Muscle layer of duodenum (tissue), 2 donors: ENCODE measurements at regions not wholly inside any gene's neighbourhood (a gene's known extent, or its start where the extent isn't known, plus 50 kb on each side); places are given as distances from the start of the nearest gene placed in this dataset.

Experiments
- H3K27ac ChIP-seq: one replicate; pipeline ENCODE4 v1.7.0; 2013; ENCODE audit warnings: mild to moderate bottlenecking, low read length
- H3K27me3 ChIP-seq: one replicate; pipeline ENCODE4 v1.7.0; 2013; ENCODE audit warnings: low read depth, mild to moderate bottlenecking, control low read depth, low read length
- H3K36me3 ChIP-seq, 2 donors: one replicate each; pipeline ENCODE4 v1.7.0; 2013; ENCODE audit warnings: low read length in 2 of 2, control low read depth in 1 of 2, mild to moderate bottlenecking in 1 of 2; ENCODE audit not compliant: insufficient read depth in 2 of 2, control insufficient read depth in 1 of 2
- H3K4me1 ChIP-seq, 2 donors: one replicate each; pipeline ENCODE4 v1.7.0; 2013; ENCODE audit warnings: low read length in 2 of 2, mild to moderate bottlenecking in 2 of 2, control low read depth in 1 of 2, moderate library complexity in 1 of 2; ENCODE audit not compliant: insufficient read depth in 2 of 2, control insufficient read depth in 1 of 2
- H3K4me3 ChIP-seq, 2 donors: one replicate each; pipeline ENCODE4 v1.7.0; 2013; ENCODE audit warnings: low read length in 2 of 2, low read depth in 1 of 2, mild to moderate bottlenecking in 1 of 2
- H3K9me3 ChIP-seq, 2 donors: one replicate each; pipeline ENCODE4 v1.7.0; 2013; ENCODE audit warnings: low read length in 2 of 2, control low read depth in 1 of 2, mild to moderate bottlenecking in 1 of 2; ENCODE audit not compliant: control insufficient read depth in 1 of 2
- donor health status: healthy.

DNA sequence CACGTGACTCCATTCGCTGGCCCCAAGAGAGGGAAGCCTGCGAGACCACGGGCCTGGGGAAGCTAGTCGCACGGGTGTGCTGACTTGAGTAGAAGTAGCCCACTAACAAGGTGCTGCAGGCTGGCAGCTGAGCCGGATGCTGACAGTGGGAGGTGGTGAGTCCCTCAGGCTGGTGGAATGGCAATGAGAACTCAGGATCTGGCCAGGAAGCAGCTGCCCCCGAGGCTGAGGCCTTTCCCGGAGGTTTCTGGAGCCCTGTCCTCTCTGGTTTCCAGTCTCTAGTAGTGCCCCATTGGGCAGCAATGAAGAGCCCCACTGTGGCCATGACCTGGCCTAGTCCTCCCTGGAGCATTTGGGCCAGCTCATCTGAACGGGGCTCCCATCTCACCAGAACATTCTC lies 366.7 kb upstream of the IRX4 start:
- Histone ChIP-seq H3K9me3 (peaks cover 0 to 8% of the 10 kb centered on the region in 2 donors), H3K36me3 (no peaks in the 10 kb centered on the region), H3K4me1 (no peaks in the 10 kb centered on the region), H3K27me3 (no peaks in the 10 kb centered on the region), H3K27ac (no peak overlapping the region), H3K4me3 (no peak overlapping the region)

DNA sequence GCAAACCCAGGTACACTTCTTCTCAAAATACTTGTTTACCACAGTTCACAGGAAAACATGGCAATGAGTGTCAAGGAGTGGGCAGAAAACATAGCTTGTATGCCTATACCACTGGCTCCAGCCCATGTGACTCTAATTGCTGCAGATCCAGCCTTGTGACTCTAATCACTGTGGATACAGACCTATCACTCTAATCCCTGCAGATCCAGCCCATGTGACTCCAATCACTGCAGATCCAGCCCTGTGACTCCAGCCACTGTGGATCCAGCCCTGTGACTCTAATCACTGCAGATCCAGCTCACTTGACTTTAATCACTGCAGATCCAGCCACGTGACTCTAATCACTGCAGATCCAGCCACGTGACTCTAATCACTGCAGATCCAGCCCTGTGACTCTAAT lies 366.3 kb upstream of the IRX4 start:
- Histone ChIP-seq H3K9me3 (peaks cover 0 to 8% of the 10 kb centered on the region in 2 donors), H3K27ac (no peak overlapping the region), H3K27me3 (no peaks in the 10 kb centered on the region), H3K4me1 (no peaks in the 10 kb centered on the region), H3K4me3 (no peak overlapping the region), H3K36me3 (no peaks in the 10 kb centered on the region)

DNA sequence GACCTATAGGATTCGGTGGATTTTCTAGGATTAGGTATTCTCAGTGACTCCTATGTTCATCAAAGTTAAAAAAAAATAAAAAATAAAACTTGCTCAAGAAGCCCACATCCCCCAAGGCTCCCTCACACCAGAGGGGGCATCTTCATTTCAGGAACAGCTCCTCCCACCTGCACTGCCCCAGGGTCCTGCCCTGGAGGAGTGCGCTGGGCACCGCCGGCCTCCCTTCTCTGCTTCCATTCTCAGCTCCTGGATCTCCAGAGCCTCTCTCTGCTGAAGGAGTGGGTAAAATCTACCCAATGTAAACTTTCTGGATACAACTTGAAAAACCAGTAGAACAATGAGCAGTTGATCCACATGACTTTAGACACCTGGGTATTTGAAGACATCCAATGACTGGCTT lies 359.8 kb upstream of the IRX4 start:
- H3K4me3 ChIP-seq: no peak overlapping the region
- H3K27me3 ChIP-seq: no peaks in the 10 kb centered on the region
- no peaks in the 10 kb centered on the region for H3K4me1 ChIP-seq
- H3K27ac ChIP-seq: no peak overlapping the region
- peaks cover 0 to 6% of the 10 kb centered on the region in 2 donors for H3K9me3 ChIP-seq
- H3K36me3 ChIP-seq: no peaks in the 10 kb centered on the region

DNA sequence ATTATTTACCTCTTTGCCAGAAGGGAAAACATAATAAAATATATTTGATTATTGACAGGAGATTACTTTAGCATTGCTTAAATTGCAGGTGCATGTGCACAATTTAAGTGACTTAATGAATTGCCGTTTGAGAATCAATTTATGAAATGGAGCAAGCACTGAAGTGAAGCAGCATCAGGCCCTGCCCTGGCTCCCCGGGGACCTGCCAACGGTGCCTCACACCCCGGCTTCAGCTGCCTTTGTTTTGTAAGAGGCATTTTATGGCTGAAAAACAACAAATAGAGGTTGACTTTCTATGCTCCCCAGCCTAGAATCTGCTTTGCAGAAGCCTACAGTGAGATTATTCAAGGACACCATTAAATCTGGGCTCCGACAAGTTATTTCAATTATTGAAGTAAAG lies 359.1 kb upstream of the IRX4 start:
- Histone ChIP-seq H3K27me3 (no peaks in the 10 kb centered on the region), H3K36me3 (no peaks in the 10 kb centered on the region), H3K27ac (no peak overlapping the region), H3K4me1 (no peaks in the 10 kb centered on the region), H3K9me3 (peaks cover 0 to 9% of the 10 kb centered on the region in 2 donors), H3K4me3 (no peak overlapping the region)

DNA sequence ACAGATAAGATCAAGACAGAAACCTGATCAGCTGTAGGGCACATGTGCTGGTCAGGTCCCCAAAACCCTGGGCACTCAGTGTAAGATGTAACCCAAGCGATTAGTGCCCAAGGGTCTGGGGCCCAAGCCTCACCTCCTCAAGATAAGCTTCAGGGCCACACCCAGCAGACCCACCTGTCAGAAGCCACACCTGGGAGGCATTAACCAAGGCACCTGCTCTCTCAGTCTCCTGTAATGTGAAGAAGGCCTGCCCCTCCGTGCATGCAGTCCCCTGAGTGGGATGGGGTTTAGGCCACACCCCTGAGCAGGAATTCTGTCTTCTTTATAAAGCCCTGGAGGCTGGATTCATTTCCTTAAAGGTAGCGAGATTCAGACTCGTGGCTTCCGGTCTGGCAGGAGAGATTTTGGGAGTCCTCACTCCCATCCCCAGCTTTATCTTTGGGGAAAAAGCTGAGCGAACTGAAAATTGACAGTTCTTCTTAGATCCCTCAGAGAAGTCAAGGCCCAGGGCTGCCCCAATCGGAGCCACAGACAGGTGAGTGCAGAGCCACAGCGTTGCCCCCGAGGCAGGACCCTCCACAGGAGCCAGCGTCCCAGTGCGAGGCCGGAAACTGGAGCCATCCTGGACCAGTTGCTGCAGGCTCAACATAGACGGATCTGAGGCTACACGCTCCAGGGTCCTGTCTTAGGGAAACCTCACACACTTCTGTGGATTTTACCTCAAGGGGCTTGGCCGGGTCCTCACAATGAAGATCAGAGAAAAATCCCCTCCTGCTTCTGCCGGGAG lies 357.6 kb upstream of the IRX4 start:
- no peaks in the 10 kb centered on the region for H3K27me3 ChIP-seq
- no peak overlapping the region for H3K4me3 ChIP-seq
- H3K4me1 ChIP-seq: no peaks in the 10 kb centered on the region
- no peak overlapping the region for H3K27ac ChIP-seq
- H3K9me3 ChIP-seq: peaks cover 0 to 20% of the 10 kb centered on the region in 2 donors
- no peaks in the 10 kb centered on the region for H3K36me3 ChIP-seq

DNA sequence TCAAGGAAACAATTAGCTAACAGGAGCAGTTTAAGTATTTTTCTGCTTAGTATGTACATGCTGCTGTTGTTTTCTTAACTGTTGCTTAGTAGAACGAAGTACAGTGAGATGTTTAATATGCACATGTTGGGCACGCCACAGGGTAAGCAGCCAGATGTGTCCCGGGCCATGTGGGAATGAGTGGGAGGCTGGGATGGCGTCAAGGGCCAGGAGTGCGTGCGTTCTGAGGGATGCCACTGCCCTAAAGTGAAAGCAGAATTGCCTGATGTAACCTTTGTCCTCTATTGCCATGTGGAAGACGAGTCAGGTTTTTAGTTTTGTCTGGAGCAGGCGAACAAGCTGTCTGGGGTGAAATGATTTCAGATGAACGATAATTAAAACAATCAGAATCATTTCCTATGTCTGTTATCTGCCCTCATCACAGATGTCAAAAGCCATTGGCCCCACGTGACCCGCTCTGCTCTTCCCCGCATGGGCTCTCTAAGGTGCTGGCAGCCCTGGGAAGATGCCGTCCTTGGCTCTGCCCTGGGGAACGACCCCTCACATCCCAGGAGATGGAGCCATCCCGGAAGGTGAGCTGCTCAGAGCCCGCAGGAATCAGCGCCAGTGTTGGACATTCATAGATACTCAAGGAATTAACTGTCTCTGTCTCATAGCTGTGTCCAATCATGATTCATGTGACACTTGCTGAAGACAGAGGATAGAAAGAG lies 356.6 kb upstream of the IRX4 start:
- H3K4me3 ChIP-seq: no peak overlapping the region
- no peak overlapping the region for H3K27ac ChIP-seq
- H3K36me3 ChIP-seq: no peaks in the 10 kb centered on the region
- H3K9me3 ChIP-seq: peaks cover 0 to 27% of the 10 kb centered on the region in 2 donors
- no peaks in the 10 kb centered on the region for H3K27me3 ChIP-seq
- no peaks in the 10 kb centered on the region for H3K4me1 ChIP-seq

DNA sequence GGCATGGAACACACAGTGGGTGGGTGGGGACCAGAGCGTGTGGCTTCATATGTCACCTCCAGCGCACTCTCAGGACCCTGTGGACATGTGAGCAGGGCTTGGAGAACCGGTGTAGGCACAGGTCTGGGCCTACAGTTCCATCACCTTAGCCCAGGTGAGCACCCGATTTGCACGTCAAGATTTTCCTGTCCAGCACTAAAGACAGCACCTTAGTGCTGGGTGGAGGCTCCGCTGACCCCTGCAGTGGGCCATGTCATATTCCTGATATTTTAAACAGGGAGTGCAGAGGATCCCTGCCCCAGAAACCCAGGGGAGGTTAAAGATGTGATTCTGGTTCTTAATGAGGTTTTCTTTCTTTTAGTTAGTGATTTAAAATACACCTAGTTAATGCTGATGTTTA lies 356.0 kb upstream of the IRX4 start:
- Histone ChIP-seq H3K9me3 (peaks cover 0 to 30% of the 10 kb centered on the region in 2 donors), H3K27me3 (no peaks in the 10 kb centered on the region), H3K36me3 (no peaks in the 10 kb centered on the region), H3K4me1 (no peaks in the 10 kb centered on the region), H3K4me3 (no peak overlapping the region), H3K27ac (no peak overlapping the region)

DNA sequence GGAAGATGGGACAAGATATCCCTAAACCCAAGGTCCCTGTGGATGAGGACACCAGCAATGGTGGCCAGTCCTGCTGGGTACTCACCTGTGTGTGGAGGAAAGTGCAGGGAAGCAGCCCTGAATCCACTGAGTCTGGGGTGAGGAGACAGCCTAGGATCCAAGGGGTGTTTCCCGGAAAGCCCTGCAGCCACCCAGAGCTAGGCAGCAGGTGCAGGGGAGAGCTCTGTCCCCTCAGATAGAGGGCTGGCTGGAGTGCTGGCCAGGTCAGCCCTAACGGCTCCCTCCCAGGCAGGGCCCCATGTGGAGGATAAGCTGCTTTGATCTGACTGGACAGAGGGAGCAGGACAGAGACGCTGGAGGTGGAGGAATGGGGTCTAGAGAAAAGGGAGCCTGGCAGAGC lies 344.7 kb upstream of the IRX4 start:
- H3K36me3 ChIP-seq: no peaks in the 10 kb centered on the region
- H3K27ac ChIP-seq: no peak overlapping the region
- H3K4me1 ChIP-seq: no peaks in the 10 kb centered on the region
- H3K4me3 ChIP-seq: no peak overlapping the region
- no peaks in the 10 kb centered on the region for H3K9me3 ChIP-seq
- no peaks in the 10 kb centered on the region for H3K27me3 ChIP-seq

DNA sequence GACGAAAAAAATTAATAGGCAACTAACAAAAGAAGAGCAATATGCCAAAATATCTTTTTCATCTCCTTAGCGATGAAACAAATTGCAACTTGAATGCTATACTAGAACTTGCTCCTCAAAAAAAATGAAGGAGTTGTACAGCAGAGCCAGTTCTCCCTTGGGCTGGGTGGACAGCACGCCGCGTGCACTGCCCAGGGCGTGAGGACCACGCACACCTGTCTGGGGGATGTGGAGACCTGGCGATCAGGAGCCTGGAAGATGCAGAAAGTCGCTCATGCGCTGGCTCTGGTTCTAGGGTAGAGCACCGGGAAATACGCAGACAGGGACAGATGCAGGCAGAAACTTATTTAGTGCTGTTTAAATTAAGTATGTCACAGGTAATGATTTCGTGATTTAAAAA lies 342.0 kb upstream of the IRX4 start:
- no peak overlapping the region for H3K4me3 ChIP-seq
- H3K9me3 ChIP-seq: no peaks in the 10 kb centered on the region
- no peaks in the 10 kb centered on the region for H3K36me3 ChIP-seq
- no peak overlapping the region for H3K27ac ChIP-seq
- no peaks in the 10 kb centered on the region for H3K4me1 ChIP-seq
- H3K27me3 ChIP-seq: no peaks in the 10 kb centered on the region

DNA sequence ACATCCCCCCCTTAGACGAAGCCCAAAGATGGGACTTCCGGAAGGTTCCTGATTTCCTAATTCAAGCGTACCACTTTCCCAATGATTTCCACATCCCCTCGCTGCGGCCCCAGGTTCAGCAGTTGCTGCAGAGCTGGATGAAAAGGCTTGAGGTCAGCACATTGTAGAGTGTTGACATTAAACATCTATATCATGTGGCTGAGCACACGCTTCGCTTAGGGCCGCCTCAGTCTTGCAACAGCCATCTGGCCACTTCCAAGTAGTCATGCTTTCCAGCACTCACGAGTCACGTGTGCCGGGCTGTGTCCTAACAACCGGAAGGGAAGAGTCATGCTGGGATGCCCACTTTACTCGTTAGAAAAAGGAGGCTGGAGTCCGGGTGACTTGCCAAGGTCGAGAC lies 340.6 kb upstream of the IRX4 start:
- no peaks in the 10 kb centered on the region for H3K27me3 ChIP-seq
- H3K27ac ChIP-seq: no peak overlapping the region
- H3K4me3 ChIP-seq: no peak overlapping the region
- H3K36me3 ChIP-seq: no peaks in the 10 kb centered on the region
- no peaks in the 10 kb centered on the region for H3K4me1 ChIP-seq
- H3K9me3 ChIP-seq: no peaks in the 10 kb centered on the region

DNA sequence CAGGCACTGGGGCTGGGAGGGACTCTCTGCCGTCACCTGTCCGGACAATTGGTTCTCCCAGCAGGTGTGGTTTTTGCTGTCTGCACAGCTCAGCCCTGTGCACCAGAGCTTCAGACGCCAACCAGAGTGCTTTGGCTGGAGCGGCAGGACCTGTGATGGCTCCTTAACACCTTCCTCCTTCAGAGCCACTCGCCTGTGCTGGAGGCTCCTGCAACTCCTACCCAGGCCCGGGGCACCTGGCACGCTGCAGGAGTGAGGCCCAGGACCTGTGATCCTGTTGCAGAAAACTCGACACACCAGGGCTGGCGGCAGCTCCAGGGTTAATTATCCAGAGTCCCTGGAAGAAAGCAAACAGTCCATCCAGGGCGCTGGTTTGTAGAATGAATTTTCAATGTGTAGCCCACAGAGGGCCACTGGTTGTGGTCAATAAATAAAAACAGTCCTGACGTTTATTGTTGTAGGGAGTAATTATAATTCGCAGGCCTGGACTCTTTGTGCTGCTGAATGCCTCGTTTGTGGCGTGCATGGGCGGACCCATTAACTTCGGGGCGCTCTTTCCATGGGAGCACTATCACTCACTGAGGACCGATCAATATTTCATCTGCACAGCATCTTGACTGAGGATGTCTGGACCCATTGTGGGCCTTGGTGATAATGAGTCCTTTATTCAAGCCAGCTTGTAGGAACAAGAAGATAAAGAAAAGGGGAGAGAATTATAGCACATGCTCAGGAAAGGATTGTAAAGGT lies 339.7 kb upstream of the IRX4 start:
- Histone ChIP-seq H3K4me1 (no peaks in the 10 kb centered on the region), H3K27ac (no peak overlapping the region), H3K4me3 (no peak overlapping the region), H3K27me3 (no peaks in the 10 kb centered on the region), H3K9me3 (no peaks in the 10 kb centered on the region), H3K36me3 (no peaks in the 10 kb centered on the region)
